ENCODE measurements at regions not wholly inside any gene's neighbourhood (a gene's known extent, or its start where the extent isn't known, plus 50 kb on each side); places are given as distances from the start of the nearest gene placed in this dataset.

DNA sequence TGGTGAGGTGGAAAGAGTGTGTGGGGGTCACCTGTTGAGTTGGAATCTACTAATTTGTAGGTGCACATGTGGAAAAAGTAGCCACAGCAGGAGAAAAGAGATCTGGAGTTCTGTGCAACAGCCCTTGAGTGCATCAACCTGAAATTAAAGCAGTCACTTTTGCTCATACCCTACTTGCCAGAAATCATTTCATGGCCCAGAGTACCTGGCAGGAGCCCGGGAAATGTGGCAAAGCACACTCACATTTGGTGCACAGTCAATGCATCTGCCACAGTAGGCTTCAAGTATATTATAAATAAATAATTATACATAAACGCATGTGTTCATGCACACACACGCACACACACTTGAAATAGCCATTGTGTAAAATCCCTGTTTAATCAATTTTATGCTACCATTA is 203.0 kb downstream of the ICE1 start:
- Histone ChIP-seq H3K27me3 (ENCODE audit: insufficient read depth, poor library complexity, severe bottlenecking) (no peaks in the 10 kb centered on the region), H3K27ac (replicated peaks) (no peak overlapping the region), H3K4me3 (replicated peaks; ENCODE audit: insufficient read depth, low read length) (no peak overlapping the region)
- no peak for DNase-seq (ENCODE audit: low read depth in 1 of 2, low spot score in 1 of 2)
- TF ChIP-seq SPI1 (IDR thresholded peaks at IDR 0.05; ENCODE audit: borderline replicate concordance, low read depth) (no peak), GABPA (IDR thresholded peaks at IDR 0.05; ENCODE audit: low read depth) (no peak), POLR2AphosphoS5 (IDR thresholded peaks at IDR 0.05; ENCODE audit: low read depth) (no peak)
- TF ChIP-seq, protein P1, sequence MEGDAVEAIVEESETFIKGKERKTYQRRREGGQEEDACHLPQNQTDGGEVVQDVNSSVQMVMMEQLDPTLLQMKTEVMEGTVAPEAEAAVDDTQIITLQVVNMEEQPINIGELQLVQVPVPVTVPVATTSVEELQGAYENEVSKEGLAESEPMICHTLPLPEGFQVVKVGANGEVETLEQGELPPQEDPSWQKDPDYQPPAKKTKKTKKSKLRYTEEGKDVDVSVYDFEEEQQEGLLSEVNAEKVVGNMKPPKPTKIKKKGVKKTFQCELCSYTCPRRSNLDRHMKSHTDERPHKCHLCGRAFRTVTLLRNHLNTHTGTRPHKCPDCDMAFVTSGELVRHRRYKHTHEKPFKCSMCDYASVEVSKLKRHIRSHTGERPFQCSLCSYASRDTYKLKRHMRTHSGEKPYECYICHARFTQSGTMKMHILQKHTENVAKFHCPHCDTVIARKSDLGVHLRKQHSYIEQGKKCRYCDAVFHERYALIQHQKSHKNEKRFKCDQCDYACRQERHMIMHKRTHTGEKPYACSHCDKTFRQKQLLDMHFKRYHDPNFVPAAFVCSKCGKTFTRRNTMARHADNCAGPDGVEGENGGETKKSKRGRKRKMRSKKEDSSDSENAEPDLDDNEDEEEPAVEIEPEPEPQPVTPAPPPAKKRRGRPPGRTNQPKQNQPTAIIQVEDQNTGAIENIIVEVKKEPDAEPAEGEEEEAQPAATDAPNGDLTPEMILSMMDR (IDR thresholded peaks at IDR 0.05; ENCODE audit: insufficient read depth, low read length) = no peak
- TF ChIP-seq, protein P2, sequence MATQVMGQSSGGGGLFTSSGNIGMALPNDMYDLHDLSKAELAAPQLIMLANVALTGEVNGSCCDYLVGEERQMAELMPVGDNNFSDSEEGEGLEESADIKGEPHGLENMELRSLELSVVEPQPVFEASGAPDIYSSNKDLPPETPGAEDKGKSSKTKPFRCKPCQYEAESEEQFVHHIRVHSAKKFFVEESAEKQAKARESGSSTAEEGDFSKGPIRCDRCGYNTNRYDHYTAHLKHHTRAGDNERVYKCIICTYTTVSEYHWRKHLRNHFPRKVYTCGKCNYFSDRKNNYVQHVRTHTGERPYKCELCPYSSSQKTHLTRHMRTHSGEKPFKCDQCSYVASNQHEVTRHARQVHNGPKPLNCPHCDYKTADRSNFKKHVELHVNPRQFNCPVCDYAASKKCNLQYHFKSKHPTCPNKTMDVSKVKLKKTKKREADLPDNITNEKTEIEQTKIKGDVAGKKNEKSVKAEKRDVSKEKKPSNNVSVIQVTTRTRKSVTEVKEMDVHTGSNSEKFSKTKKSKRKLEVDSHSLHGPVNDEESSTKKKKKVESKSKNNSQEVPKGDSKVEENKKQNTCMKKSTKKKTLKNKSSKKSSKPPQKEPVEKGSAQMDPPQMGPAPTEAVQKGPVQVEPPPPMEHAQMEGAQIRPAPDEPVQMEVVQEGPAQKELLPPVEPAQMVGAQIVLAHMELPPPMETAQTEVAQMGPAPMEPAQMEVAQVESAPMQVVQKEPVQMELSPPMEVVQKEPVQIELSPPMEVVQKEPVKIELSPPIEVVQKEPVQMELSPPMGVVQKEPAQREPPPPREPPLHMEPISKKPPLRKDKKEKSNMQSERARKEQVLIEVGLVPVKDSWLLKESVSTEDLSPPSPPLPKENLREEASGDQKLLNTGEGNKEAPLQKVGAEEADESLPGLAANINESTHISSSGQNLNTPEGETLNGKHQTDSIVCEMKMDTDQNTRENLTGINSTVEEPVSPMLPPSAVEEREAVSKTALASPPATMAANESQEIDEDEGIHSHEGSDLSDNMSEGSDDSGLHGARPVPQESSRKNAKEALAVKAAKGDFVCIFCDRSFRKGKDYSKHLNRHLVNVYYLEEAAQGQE (IDR thresholded peaks at IDR 0.05; ENCODE audit: insufficient replicate concordance, low read depth) = no peak

DNA sequence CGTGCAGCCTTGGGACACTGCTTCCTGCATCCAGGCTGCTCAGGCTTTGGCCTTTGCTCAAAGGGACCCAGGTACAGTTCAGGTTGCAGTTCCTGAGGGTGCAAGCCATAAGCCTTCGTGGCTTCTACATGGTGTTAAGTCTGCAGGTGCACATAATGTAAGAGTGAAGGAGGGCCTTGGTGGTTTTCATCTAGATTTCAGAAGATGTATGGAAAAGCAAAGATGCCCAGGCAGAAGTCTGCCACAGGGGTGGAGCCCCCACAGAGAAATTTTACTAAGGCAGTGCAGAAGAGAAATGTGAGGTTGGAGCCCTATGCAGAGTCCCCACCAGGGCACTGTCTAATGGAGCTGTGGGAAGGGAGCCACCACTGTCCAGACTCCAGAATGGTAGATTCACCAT is 200.9 kb downstream of the ICE1 start:
- DNase-seq (ENCODE audit: low read depth in 1 of 2, low spot score in 1 of 2) = no peak
- no peak overlapping the region for H3K27ac ChIP-seq (replicated peaks)
- TF ChIP-seq GABPA (IDR thresholded peaks at IDR 0.05; ENCODE audit: low read depth) (no peak), POLR2AphosphoS5 (IDR thresholded peaks at IDR 0.05; ENCODE audit: low read depth) (no peak), SPI1 (IDR thresholded peaks at IDR 0.05; ENCODE audit: borderline replicate concordance, low read depth) (no peak)
- TF ChIP-seq, protein P1 (IDR thresholded peaks at IDR 0.05; ENCODE audit: insufficient read depth, low read length) = no peak
- TF ChIP-seq, protein P2 (IDR thresholded peaks at IDR 0.05; ENCODE audit: insufficient replicate concordance, low read depth) = no peak
- H3K27me3 ChIP-seq (ENCODE audit: insufficient read depth, poor library complexity, severe bottlenecking) = no peaks in the 10 kb centered on the region
- H3K4me3 ChIP-seq (replicated peaks; ENCODE audit: insufficient read depth, low read length) = no peak overlapping the region

DNA sequence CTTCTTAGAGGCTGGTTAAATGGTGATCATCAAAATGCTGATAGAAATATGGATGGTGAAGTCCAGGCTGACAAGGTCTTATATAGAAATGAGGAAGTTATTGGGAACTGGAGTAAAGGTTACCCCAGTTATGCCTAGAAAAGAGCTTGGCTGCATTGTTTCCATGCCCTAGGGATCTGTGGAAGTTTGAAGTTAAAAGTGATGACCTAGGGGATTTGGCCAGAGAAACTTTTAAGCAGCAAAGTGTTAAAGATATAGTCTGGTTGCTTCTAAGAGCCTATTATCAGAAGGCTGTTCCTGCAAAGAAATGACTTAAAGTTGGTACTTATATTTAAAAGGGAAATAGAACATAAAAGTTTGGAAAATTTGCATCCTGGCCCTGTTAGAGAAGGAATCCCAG is 200.3 kb downstream of the ICE1 start:
- TF ChIP-seq, protein P1 (IDR thresholded peaks at IDR 0.05; ENCODE audit: insufficient read depth, low read length) = no peak
- TF ChIP-seq SPI1 (IDR thresholded peaks at IDR 0.05; ENCODE audit: borderline replicate concordance, low read depth) = no peak

DNA sequence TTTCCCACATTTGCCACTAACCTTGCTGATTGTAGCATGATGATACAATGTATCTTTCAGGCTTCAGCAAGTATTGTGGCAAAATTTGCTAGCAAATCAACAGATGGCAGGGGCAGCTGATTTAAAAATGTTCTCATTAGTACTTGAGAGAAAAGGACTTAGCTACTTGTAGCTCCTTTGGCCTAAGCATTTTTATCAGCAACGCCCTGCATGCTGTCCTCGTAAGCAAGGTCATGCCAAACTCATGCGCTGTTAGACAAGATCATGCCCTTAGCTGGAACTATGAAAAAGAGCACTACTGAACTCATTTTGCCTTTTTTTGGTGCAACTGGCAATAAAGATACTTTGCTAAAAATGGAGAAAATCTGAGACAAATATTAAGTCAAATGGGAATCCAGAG is 197.1 kb downstream of the ICE1 start:
- H3K27me3 ChIP-seq (ENCODE audit: insufficient read depth, poor library complexity, severe bottlenecking) = peaks cover 2% of the 10 kb centered on the region
- no peak for DNase-seq (ENCODE audit: low read depth in 1 of 2, low spot score in 1 of 2)
- no peak overlapping the region for H3K27ac ChIP-seq (replicated peaks)
- TF ChIP-seq, protein P2 (IDR thresholded peaks at IDR 0.05; ENCODE audit: insufficient replicate concordance, low read depth) = no peak
- TF ChIP-seq GABPA (IDR thresholded peaks at IDR 0.05; ENCODE audit: low read depth) (no peak), SPI1 (IDR thresholded peaks at IDR 0.05; ENCODE audit: borderline replicate concordance, low read depth) (no peak), POLR2AphosphoS5 (IDR thresholded peaks at IDR 0.05; ENCODE audit: low read depth) (no peak)
- TF ChIP-seq, protein P1 (IDR thresholded peaks at IDR 0.05; ENCODE audit: insufficient read depth, low read length) = no peak
- no peak overlapping the region for H3K4me3 ChIP-seq (replicated peaks; ENCODE audit: insufficient read depth, low read length)

More for the DNA sequence above, 200.3 kb downstream of the ICE1 start:
- no peak for DNase-seq (ENCODE audit: low read depth in 1 of 2, low spot score in 1 of 2)
- H3K4me3 ChIP-seq (replicated peaks; ENCODE audit: insufficient read depth, low read length) = no peak overlapping the region
- no peak overlapping the region for H3K27ac ChIP-seq (replicated peaks)
- H3K27me3 ChIP-seq (ENCODE audit: insufficient read depth, poor library complexity, severe bottlenecking) = no peaks in the 10 kb centered on the region

Measured in HL-60 (cell line).